ENCODE measurements at regions not wholly inside any gene's neighbourhood (a gene's known extent, or its start where the extent isn't known, plus 50 kb on each side); places are given as distances from the start of the nearest gene placed in this dataset.
"Not testable (repeated sequence)": the region's sequence is repeated elsewhere in the genome, so short reads cannot be mapped to it uniquely, and the experiment has no call there.

DNA sequence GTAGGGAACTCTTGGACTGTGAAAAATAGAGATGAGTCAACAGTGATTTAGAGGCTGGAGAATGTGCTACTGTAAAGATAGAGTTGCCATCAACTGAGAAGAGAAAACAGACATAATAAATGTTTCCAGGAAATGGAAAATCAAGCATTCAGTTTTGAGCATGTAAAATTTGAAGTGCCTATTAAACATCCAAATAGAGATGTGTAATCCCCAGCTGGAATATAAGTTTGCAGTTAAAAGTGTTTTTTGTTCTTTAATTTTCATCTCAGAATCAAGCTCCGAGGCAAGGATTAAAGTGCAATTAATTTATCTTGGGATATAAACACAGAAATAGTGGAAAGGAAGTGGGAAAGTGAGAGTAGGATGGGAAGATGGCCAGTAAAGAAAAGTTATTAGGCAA is 666.0 kb upstream of the RAG2 start:
- TF ChIP-seq ZBTB21 (CRISPR knock-in tag; IDR thresholded peaks at IDR 0.05) (no peak), U2AF1 (optimal IDR thresholded peaks at IDR 0.05; ENCODE audit: low read depth, low read length) (no peak), SAP130 (CRISPR knock-in tag; IDR thresholded peaks at IDR 0.05; ENCODE audit: low read depth) (no peak), SRY (CRISPR knock-in tag; IDR thresholded peaks at IDR 0.05) (no peak), ZNF891 (CRISPR knock-in tag; IDR thresholded peaks at IDR 0.05) (no peak), RNF219 (CRISPR knock-in tag; IDR thresholded peaks at IDR 0.05) (no peak)
- Histone ChIP-seq H3K9ac (ENCODE audit: insufficient read depth, low read depth, low read length) (no peak overlapping the region), H3K4me2 (ENCODE audit: low read depth, low read length) (no peak overlapping the region), H2AFZ (ENCODE audit: low read length) (no peak overlapping the region), H4K20me1 (ENCODE audit: insufficient read depth, low read length) (no peaks in the 10 kb centered on the region), H3K4me1 (ENCODE audit: insufficient read depth, low read length) (no peaks in the 10 kb centered on the region), H3K36me3 (replicated peaks in 1 of 2; ENCODE audit: control insufficient read depth in 1 of 2, insufficient read depth in 2 of 2, low read length in 2 of 2) (no peaks in the 10 kb centered on the region), H3K27ac (ENCODE audit: extremely low read length, insufficient read depth, low read length) (no peak overlapping the region), H3K9me3 (ENCODE audit: low read length) (peaks cover 67% of the 10 kb centered on the region), H3K79me2 (ENCODE audit: insufficient read depth, low read length) (no peaks in the 10 kb centered on the region), H3K27me3 (ENCODE audit: control insufficient read depth in 1 of 2, insufficient read depth in 2 of 2, low read length in 2 of 2) (no peaks in the 10 kb centered on the region), H3K4me3 (replicated peaks in 1 of 3; ENCODE audit: insufficient read depth in 1 of 3, low read depth in 2 of 3, low read length in 3 of 3) (no peak overlapping the region)
- FAIRE-seq = no peak
- in situ Hi-C loops (cut with HindIII; ENCODE audit: extremely low pct_ligation_motif_present, low pct_unique_long_range_greater_than_20kb) = no loop called here
- WGBS (ENCODE audit: low lambda C conversion rate) = 2% methylated on average over 1 of the region's 1 CpG
- intact Hi-C loops (cut with micrococcal nuclease; ENCODE audit: unreplicated experiment) = no loop called here
- no peak for ATAC-seq
- POLR2A ChIA-PET = no interaction called here
- no TSS peak for BruUV-seq (replicated peaks)
- no peak for DNase-seq (ENCODE audit: low spot score)
- CTCF ChIA-PET (ENCODE audit: low intra/inter-chr PET ratio, low total read pairs) = no interaction called here

- not testable (repeated sequence) for ATAC-seq; BruUV-seq (replicated peaks)
- WGBS (ENCODE audit: low lambda C conversion rate) = 53% methylated on average over 9 of the region's 9 CpGs
Measured at GRCh38 chr11:37263467-37263866, 665.4 kb upstream of the RAG2 start.

More at GRCh38 chr11:37263467-37263866, 665.4 kb upstream of the RAG2 start:
- POLR2A ChIA-PET; H3K4me1 ChIP-seq (ENCODE audit: insufficient read depth, low read length); H3K4me3 ChIP-seq (replicated peaks in 1 of 3; ENCODE audit: insufficient read depth in 1 of 3, low read depth in 2 of 3, low read length in 3 of 3); DNase-seq (ENCODE audit: low spot score); H3K27me3 ChIP-seq (ENCODE audit: control insufficient read depth in 1 of 2, insufficient read depth in 2 of 2, low read length in 2 of 2); H3K27ac ChIP-seq (ENCODE audit: extremely low read length, insufficient read depth, low read length); intact Hi-C loops (cut with micrococcal nuclease; ENCODE audit: unreplicated experiment); in situ Hi-C loops (cut with HindIII; ENCODE audit: extremely low pct_ligation_motif_present, low pct_unique_long_range_greater_than_20kb); CTCF ChIA-PET (ENCODE audit: low intra/inter-chr PET ratio, low total read pairs); H2AFZ ChIP-seq (ENCODE audit: low read length); H3K79me2 ChIP-seq (ENCODE audit: insufficient read depth, low read length); H3K9ac ChIP-seq (ENCODE audit: insufficient read depth, low read depth, low read length); H3K36me3 ChIP-seq (replicated peaks in 1 of 2; ENCODE audit: control insufficient read depth in 1 of 2, insufficient read depth in 2 of 2, low read length in 2 of 2); H4K20me1 ChIP-seq (ENCODE audit: insufficient read depth, low read length); FAIRE-seq; H3K4me2 ChIP-seq (ENCODE audit: low read depth, low read length): not testable (repeated sequence)
- peaks cover 70% of the 10 kb centered on the region for H3K9me3 ChIP-seq (ENCODE audit: low read length)

Measured in HepG2 (cell line).